Esophagus muscularis mucosa (tissue), 3 donors: ENCODE measurements at regions not wholly inside any gene's neighbourhood (a gene's known extent, or its start where the extent isn't known, plus 50 kb on each side); places are given as distances from the start of the nearest gene placed in this dataset.

Experiments used
- CTCF ChIP-seq, 3 experiments: fragments of 200-600 bp in 2 of 3; fragments of 450-650 bp in 1 of 3; sonication (generic) in 2 of 3; IDR thresholded peaks; one replicate each; pipeline ENCODE4 v1.5.1; 2017 to 2019; ENCODE audit warnings: antibody characterized with exemption in 3 of 3, mild to moderate bottlenecking in 2 of 3, moderate library complexity in 1 of 3
- POLR2A ChIP-seq: fragments of 450-650 bp; IDR thresholded peaks from one replicate; pipeline ENCODE4 v1.6.1; 2017; ENCODE audit warnings: antibody characterized with exemption, moderate library complexity, mild to moderate bottlenecking, low read depth
- POLR2AphosphoS5 ChIP-seq, 2 donors: sonication (generic); formaldehyde crosslinking; IDR thresholded peaks; one replicate each; pipeline ENCODE4 v1.6.1; 2017; ENCODE audit warnings: antibody characterized with exemption in 2 of 2

GRCh38 chr7:23972057-23972456 lies 262.0 kb downstream of the STK31 start:
- TF ChIP-seq CTCF (IDR thresholded peaks at IDR 0.05) (no peak), POLR2A (no peak), POLR2AphosphoS5 (IDR thresholded peaks at IDR 0.05) (no peak)
